NCI-H1417 treated with DMSO at 0.1 percent for 48 hours (cell line): ENCODE measurements at regions not wholly inside any gene's neighbourhood (a gene's known extent, or its start where the extent isn't known, plus 50 kb on each side); places are given as distances from the start of the nearest gene placed in this dataset.
"Not testable (repeated sequence)": the region's sequence is repeated elsewhere in the genome, so short reads cannot be mapped to it uniquely, and the experiment has no call there.

Experiments used
- DNase-seq: peaks from one replicate; lab custom pipeline; 2025; lab: John Stamatoyannopoulos, UW

GRCh38 chr6:114649298-114649697 is 306.5 kb upstream of the HS3ST5 start:
- DNase-seq, result no peak

- no peak for DNase-seq
These were observed 306.0 kb upstream of the HS3ST5 start for GRCh38 chr6:114648847-114649246.

GRCh38 chr6:114638341-114638740 is 295.5 kb upstream of the HS3ST5 start:
- no peak for DNase-seq

GRCh38 chr6:114634016-114634415 is 291.2 kb upstream of the HS3ST5 start:
- no peak for DNase-seq

GRCh38 chr6:114626226-114626625 is 283.4 kb upstream of the HS3ST5 start:
- not testable (repeated sequence) for DNase-seq

- DNase-seq, result no peak
These were observed 276.9 kb upstream of the HS3ST5 start for GRCh38 chr6:114619621-114620200.

- no peak for DNase-seq
These were observed 268.9 kb upstream of the HS3ST5 start for GRCh38 chr6:114611696-114612095.

- no peak for DNase-seq
These were observed 265.3 kb upstream of the HS3ST5 start for GRCh38 chr6:114608091-114608490.

- DNase-seq, result no peak
These were observed 262.8 kb upstream of the HS3ST5 start for GRCh38 chr6:114605656-114606055.

GRCh38 chr6:114600381-114600780 is 257.6 kb upstream of the HS3ST5 start:
- DNase-seq, result no peak

- no peak for DNase-seq
These were observed 252.8 kb upstream of the HS3ST5 start for GRCh38 chr6:114595591-114595990.

- no peak for DNase-seq
These were observed 252.4 kb upstream of the HS3ST5 start for GRCh38 chr6:114595186-114595585.

- no peak for DNase-seq
These were observed 249.7 kb upstream of the HS3ST5 start for GRCh38 chr6:114592506-114592905.

- no peak for DNase-seq
These were observed 245.9 kb upstream of the HS3ST5 start for GRCh38 chr6:114588726-114589125.

- DNase-seq, result no peak
These were observed 243.5 kb upstream of the HS3ST5 start for GRCh38 chr6:114586298-114586697.

GRCh38 chr6:114581293-114581692 is 238.5 kb upstream of the HS3ST5 start:
- no peak for DNase-seq

GRCh38 chr6:114580882-114581281 is 238.1 kb upstream of the HS3ST5 start:
- no peak for DNase-seq

GRCh38 chr6:114579486-114579885 is 236.7 kb upstream of the HS3ST5 start:
- no peak for DNase-seq

GRCh38 chr6:114577109-114577508 is 234.3 kb upstream of the HS3ST5 start:
- no peak for DNase-seq

- DNase-seq, result no peak
These were observed 233.5 kb upstream of the HS3ST5 start for GRCh38 chr6:114576330-114576729.

- no peak for DNase-seq
These were observed 226.8 kb upstream of the HS3ST5 start for GRCh38 chr6:114569669-114570068.

- no peak for DNase-seq
These were observed 221.6 kb upstream of the HS3ST5 start for GRCh38 chr6:114564302-114564933.

- no peak for DNase-seq
These were observed 216.6 kb upstream of the HS3ST5 start for GRCh38 chr6:114559419-114559818.

- DNase-seq, result no peak
These were observed 215.3 kb upstream of the HS3ST5 start for GRCh38 chr6:114558153-114558552.
